ENCODE measurements at regions not wholly inside any gene's neighbourhood (a gene's known extent, or its start where the extent isn't known, plus 50 kb on each side); places are given as distances from the start of the nearest gene placed in this dataset.

GRCh38 chrX:23511793-23512192 is 155.5 kb upstream of the PRDX4 start:
- no peak overlapping the region for H2AFZ ChIP-seq (ENCODE audit: control insufficient read depth, low read depth, low read length)
- no peaks in the 10 kb centered on the region for H3K4me1 ChIP-seq (ENCODE audit: control insufficient read depth, insufficient read depth, low read length)
- no peaks in the 10 kb centered on the region for H4K20me1 ChIP-seq (ENCODE audit: control insufficient read depth, insufficient read depth)
- ChIA-PET CTCF (no interaction called here), SMC1A (ENCODE audit: uncharacterized antibody, unreplicated experiment) (no interaction called here), RAD21 (ENCODE audit: unreplicated experiment) (no interaction called here), POLR2A (no interaction called here)
- no peaks in the 10 kb centered on the region for H3K27me3 ChIP-seq (replicated peaks in 1 of 2; ENCODE audit: control insufficient read depth in 2 of 2, insufficient read depth in 2 of 2, low read length in 1 of 2)
- ATAC-seq (no peak), DNase-seq (ENCODE audit: low read depth, low spot score) (no peak), FAIRE-seq (no peak)
- TF ChIP-seq CBX5 (IDR thresholded peaks at IDR 0.05; ENCODE audit: low read depth) = no peak
- TF ChIP-seq, protein P1, sequence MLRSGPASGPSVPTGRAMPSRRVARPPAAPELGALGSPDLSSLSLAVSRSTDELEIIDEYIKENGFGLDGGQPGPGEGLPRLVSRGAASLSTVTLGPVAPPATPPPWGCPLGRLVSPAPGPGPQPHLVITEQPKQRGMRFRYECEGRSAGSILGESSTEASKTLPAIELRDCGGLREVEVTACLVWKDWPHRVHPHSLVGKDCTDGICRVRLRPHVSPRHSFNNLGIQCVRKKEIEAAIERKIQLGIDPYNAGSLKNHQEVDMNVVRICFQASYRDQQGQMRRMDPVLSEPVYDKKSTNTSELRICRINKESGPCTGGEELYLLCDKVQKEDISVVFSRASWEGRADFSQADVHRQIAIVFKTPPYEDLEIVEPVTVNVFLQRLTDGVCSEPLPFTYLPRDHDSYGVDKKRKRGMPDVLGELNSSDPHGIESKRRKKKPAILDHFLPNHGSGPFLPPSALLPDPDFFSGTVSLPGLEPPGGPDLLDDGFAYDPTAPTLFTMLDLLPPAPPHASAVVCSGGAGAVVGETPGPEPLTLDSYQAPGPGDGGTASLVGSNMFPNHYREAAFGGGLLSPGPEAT (IDR thresholded peaks at IDR 0.05; ENCODE audit: low read depth) = no peak
- no peak for TF ChIP-seq CREB1 (IDR thresholded peaks at IDR 0.05; ENCODE audit: low read depth)
- TF ChIP-seq, protein P2, sequence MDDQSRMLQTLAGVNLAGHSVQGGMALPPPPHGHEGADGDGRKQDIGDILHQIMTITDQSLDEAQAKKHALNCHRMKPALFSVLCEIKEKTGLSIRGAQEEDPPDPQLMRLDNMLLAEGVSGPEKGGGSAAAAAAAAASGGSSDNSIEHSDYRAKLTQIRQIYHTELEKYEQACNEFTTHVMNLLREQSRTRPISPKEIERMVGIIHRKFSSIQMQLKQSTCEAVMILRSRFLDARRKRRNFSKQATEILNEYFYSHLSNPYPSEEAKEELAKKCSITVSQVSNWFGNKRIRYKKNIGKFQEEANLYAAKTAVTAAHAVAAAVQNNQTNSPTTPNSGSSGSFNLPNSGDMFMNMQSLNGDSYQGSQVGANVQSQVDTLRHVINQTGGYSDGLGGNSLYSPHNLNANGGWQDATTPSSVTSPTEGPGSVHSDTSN (IDR thresholded peaks at IDR 0.05; ENCODE audit: insufficient replicate concordance, low read depth, low read length) = no peak
- TF ChIP-seq ETV6 (conservative IDR thresholded peaks at IDR 0.05 in 1 of 2, IDR thresholded peaks at IDR 0.05 in 1 of 2; ENCODE audit: borderline replicate concordance in 1 of 2, low read depth in 1 of 2) = no peak
- TF ChIP-seq RUNX3 (IDR thresholded peaks at IDR 0.05; ENCODE audit: low read length) = no peak
- H3K36me3 ChIP-seq (ENCODE audit: control insufficient read depth in 2 of 2, insufficient read depth in 2 of 2, low read length in 1 of 2) = no peaks in the 10 kb centered on the region
- H3K27ac ChIP-seq (ENCODE audit: control insufficient read depth, insufficient read depth) = no peak overlapping the region
- intact Hi-C loops (cut with micrococcal nuclease; ENCODE audit: unreplicated experiment) = no loop called here
- H3K9ac ChIP-seq (ENCODE audit: control insufficient read depth, insufficient read depth, low read length) = no peak overlapping the region
- H3K4me2 ChIP-seq (ENCODE audit: control insufficient read depth, insufficient read depth) = no peak overlapping the region
- in situ Hi-C loops (cut with MboI) = no loop called here
- no peaks in the 10 kb centered on the region for H3K9me3 ChIP-seq (replicated peaks; ENCODE audit: control insufficient read depth, insufficient read depth, low read length)
- no peaks in the 10 kb centered on the region for H3K79me2 ChIP-seq (ENCODE audit: control insufficient read depth, insufficient read depth, low read length)
- BruUV-seq (replicated peaks) = no TSS peak
- no peak overlapping the region for H3K4me3 ChIP-seq
- 3% methylated on average over 2 of the region's 2 CpGs for WGBS (ENCODE audit: insufficient coverage, insufficient replicate concordance, low lambda C conversion rate, missing lambda C conversion rate)
